ENCODE measurements at regions not wholly inside any gene's neighbourhood (a gene's known extent, or its start where the extent isn't known, plus 50 kb on each side); places are given as distances from the start of the nearest gene placed in this dataset.

DNA sequence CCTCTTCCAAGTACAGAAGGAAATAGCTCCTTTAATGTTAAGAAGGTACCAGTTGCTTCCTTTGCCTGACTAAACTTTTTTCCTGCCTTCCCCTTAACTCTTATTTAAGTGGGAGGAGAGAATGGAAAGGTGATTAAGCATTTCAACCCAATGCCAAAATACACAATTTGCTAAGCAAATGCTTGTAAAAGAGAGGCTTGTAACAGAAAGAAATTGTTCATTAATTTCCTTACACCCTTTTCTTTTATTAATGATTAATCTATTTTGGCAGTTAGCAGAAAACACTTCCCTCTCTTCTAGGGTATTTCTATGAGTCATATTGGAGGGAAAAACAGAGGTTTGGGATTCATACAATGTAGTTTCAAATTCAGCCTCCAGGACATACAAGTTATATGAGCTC is 427.6 kb upstream of the FAT3 start:
- in situ Hi-C loops (cut with MboI; ENCODE audit: low pct_unique_long_range_greater_than_20kb, low sequenced_read_pairs), result no loop called here
- DNase-seq, result no peak

DNA sequence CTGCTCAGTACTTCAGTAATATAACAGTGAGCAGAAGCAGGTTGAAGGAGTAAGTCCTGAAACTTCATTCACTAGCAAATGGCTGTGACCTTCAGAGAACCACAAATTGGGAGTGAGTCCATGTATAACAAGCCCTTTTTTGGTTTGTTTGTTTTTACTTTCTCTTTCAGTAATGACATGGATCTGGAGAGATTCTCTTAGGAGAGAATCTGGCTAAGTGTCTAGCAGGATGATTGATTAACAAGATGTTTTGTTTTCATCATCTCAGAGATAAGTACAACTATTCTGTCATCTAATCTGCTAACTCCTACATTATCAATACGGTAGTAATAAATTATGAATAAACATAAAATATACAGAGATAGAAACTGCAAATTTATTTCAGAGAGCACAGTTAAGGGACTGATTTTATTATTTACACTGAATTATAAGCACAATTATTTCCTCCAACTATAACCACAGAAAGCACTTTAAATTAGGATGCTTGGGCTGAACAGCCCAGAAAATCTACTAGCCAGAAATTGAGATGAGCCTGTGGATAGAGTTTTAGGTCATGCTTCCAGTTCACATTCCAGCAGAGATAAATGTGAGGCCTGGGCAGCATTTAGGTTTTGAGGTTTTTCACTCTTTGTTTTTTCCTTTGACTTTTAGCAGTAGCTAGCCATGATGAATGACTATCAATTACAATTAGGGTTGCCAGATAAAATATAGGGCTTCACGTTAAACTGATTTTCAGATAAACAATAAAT is 429.3 kb upstream of the FAT3 start:
- DNase-seq, result no peak
- in situ Hi-C loops (cut with MboI; ENCODE audit: low pct_unique_long_range_greater_than_20kb, low sequenced_read_pairs), result no loop called here

DNA sequence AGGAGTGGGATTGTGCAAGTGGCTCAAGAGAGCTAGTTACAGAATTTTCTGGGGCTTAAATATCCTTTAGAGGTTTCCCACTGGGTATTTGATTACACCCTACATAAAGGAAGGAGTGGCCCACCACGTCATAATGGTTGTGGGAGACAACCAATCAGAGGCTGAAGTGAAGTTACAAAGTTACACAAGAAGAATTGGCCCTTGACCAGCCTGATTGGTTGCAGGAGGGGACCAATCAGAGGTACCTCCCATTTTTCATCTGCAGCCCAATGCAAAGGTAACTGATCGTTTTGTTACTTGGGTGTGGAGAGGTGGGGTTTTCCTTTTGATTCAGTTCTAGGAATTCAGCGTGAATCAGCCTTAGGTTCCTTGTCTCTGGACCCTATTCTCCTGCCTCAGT is 430.5 kb upstream of the FAT3 start:
- in situ Hi-C loops (cut with MboI; ENCODE audit: low pct_unique_long_range_greater_than_20kb, low sequenced_read_pairs), result no loop called here
- no peak for DNase-seq

DNA sequence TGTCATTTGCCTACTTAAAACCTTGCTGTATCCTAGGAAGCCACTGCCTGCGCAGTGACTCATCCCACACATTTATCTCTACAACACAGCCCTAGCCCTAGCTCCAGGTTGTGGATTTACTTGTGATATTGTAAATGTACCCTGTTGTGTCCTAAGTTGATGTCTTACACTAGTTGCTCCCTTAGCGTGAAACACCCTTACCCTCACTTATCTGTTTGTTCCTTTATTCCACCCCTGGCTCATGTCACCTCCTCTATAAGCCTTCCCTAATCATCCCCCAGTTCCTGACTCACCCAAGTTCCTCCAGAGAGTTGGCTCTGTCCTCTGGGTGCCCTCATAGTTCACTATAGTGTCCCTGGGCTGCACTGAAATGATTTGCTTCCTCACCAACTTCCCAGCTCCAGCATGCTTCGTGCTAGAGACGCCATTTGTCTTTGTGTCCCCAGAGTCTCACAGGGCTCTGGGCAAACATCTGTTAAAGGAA is 431.8 kb upstream of the FAT3 start:
- in situ Hi-C loops (cut with MboI; ENCODE audit: low pct_unique_long_range_greater_than_20kb, low sequenced_read_pairs), result no loop called here
- no peak for DNase-seq

DNA sequence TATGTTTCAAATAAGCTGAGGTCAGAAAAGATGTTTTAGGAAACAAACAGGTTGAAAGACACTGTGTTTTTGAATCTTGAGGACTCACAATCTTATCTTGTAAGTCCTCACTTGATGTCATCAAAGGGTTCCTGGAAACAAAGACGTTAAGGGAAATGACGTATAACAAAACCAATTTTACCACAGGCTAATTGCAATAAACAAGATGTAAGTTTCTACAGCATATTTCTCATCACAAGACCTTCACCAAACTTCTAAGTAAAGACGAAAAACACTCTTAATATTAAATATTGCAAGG is 433.5 kb upstream of the FAT3 start:
- no peak for DNase-seq
- in situ Hi-C loops (cut with MboI; ENCODE audit: low pct_unique_long_range_greater_than_20kb, low sequenced_read_pairs), result no loop called here

DNA sequence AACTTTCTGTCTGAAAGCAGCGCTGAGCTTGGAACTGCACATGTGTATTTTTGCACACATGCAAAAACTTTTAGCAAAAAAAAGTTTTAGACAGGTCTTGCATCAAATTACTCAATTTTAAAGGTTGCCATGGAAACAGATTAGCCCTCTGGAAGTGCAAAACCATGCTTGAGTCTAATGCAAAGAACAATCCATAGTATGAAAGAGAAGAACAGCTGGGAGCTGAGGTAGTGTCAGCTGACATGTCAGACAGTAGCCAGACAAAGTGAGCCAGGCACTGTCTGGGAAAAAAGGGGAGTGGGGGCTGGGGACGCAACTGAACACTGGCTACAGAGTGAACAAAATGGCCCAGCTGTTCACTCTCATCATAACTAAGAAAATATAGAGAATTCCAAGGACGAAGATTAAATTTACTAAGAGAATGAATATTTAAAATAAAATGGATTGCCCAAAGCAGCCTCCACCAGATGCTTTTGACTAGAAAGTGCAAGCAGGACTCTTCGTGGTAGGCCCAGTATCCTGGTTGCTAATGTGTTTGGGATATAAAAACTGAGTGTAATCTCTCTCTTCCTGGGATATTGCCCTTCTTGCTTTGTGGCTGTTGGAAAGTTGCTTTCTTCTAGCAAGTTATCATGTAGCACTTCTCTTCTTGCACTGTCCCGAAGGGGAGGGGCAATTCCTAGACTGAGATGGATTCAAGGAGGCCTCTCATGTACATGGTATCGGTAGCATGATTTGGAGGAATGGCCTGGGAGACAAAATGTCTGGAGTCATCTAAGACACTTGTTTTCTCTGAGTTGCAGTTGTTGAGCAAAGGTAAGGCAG is 434.1 kb upstream of the FAT3 start:
- DNase-seq, result no peak

DNA sequence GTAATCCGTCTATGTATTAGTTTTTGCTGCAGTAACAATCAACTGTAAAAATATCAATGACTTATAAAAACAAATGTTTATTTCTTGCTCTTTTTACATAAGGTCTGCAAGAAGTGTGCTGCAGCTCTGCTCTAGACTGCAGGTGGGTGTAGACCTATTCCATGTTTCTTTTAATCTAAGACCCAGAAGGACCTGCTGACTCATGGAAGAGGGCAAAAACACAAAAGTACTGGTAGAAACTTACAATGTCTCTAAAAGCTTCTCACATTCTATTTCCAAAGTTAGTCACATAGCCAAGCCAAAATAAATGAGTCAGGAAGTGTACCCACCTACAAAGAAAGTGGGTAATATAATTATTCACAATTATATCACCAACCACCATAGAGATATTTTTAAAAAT is 435.9 kb upstream of the FAT3 start:
- no peak for DNase-seq
- in situ Hi-C loops (cut with MboI; ENCODE audit: low pct_unique_long_range_greater_than_20kb, low sequenced_read_pairs), result no loop called here

More for the DNA sequence above, 434.1 kb upstream of the FAT3 start:
- in situ Hi-C loops (cut with MboI; ENCODE audit: low pct_unique_long_range_greater_than_20kb, low sequenced_read_pairs), result no loop called here

DNA sequence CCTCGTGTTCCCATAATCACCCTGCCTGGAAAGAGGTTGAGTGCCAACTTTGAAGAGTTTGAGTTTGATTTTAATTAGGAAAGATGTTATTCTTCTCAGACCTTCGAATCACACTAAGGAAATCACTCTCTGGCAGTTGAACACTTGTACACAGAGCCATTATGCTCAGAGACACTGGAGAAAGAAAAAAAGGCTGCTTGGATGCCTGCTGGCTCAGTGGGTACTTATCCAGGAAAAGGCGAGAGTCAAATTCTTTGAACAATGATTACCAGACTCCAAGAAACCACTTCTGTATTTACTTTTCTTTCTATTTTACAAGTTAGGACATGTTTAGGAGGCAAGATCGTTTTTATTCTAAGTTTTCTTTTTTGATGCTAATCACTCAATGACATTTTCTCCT is 438.5 kb upstream of the FAT3 start:
- in situ Hi-C loops (cut with MboI; ENCODE audit: low pct_unique_long_range_greater_than_20kb, low sequenced_read_pairs), result no loop called here
- DNase-seq, result no peak

DNA sequence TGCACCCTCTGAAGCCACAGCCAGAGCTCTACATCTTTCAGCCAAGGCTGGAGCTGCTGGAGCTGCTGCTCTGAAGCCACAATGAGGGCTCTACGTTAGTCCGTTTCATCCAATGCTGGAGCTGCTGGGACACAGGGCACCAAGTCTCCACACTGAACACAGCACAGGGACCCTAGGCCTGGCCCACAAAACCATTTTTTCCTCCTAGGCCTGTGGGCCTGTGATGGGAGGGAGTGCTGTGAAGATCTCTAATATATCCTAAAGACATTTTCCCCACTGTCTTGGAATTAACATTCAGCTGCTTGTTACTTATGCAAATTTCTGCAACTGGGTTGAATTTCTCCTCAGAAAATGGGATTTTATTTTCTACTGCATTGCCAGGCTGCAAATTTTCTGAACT is 441.4 kb upstream of the FAT3 start:
- in situ Hi-C loops (cut with MboI; ENCODE audit: low pct_unique_long_range_greater_than_20kb, low sequenced_read_pairs), result no loop called here
- DNase-seq, result no peak

DNA sequence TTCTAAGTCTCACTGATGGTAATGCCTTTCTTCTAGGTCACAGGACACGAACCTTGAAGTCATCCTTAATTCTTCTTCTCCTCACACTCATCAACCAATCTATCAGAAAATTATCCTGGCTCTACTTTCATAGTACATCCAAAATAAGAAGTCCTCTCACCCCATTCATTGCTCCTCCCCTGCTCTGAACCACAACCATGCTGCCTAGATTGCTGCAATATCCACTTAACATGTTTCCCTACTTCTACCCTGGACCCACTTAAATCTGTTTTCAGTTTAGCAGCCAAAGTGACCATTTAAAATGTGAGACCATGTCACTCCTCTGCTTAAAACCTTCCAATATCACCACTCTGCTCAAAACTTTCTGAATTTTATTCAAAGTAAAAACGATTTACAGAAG is 445.9 kb upstream of the FAT3 start:
- DNase-seq, result no peak
- in situ Hi-C loops (cut with MboI; ENCODE audit: low pct_unique_long_range_greater_than_20kb, low sequenced_read_pairs), result no loop called here

DNA sequence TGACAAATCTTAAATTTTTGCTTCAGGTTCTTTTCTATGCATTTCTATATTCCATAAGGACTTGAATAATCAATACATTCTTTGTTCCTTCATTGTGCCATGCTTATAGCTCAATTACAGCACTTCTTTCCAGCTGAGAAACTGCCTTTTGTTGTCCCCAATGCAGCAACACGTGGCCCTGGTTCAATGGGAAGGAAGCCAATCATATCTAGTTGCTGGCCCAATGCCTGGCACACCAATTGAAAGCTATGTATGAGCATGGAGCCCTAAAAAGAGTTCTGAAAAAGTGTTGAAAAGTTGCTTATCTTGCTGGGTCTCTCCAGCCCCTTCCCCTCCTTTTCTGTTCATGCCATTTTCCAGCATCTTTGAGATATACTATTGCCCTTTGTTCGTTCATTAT is 448.0 kb upstream of the FAT3 start:
- in situ Hi-C loops (cut with MboI; ENCODE audit: low pct_unique_long_range_greater_than_20kb, low sequenced_read_pairs), result no loop called here
- DNase-seq, result no peak

DNA sequence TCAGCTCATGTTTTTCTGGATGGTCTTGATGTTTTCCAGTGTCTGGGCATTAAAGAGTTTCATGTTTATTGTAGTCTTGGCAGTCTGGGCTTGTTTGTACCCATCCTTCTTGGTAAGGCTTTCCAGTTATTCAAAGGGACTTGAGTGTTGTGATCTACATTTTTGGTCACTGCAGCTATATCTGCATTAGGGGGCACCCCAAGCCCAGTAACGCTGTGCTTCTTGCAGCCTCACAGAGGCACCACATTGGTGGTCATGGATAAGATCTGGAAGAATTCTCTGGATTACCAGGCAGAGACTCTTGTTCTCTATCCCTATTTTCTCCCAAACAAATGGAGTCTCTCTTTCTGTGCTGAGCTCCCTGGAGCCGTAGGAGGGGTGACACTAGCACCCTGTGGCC is 451.5 kb upstream of the FAT3 start:
- in situ Hi-C loops (cut with MboI; ENCODE audit: low pct_unique_long_range_greater_than_20kb, low sequenced_read_pairs), result no loop called here
- peak; percentile 3 for DNase-seq

DNA sequence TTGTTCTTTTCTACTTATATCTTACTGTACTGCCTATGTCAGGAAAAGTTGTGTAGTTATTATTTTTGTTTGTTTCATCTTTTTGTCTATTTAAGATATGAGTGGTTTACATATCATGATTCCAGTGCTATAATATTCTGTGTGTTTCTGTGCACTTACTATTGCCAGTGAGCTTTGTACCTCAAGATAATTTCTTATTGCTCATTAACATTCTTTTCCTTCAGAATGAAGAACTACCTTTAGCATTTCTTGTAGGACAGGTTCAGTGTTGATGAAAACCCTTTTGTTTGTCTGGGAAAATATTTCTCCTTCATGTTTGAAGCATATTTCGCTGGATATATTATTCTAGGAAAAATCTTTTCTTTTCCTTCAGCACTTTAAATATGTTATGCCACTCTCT is 452.7 kb upstream of the FAT3 start:
- DNase-seq, result no peak
- in situ Hi-C loops (cut with MboI; ENCODE audit: low pct_unique_long_range_greater_than_20kb, low sequenced_read_pairs), result no loop called here

DNA sequence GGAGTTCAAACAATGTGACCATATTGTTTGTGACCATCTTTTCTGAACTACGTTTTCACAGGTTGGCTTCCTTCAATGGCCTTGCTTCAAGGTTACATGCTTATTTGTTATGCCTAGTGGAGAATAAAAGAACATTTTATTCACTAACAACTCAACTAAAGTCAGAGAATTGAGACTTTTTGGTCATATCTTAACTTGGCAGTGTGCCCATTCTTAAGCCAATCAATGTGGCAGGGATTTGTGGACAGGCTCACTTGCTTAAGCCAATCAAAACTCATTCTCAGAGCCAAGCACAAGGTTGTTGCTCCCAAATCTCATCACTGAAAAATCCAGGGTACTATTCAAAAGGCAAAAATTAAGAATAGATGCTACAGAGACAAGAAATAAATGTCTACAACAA is 455.8 kb upstream of the FAT3 start:
- DNase-seq, result no peak
- in situ Hi-C loops (cut with MboI; ENCODE audit: low pct_unique_long_range_greater_than_20kb, low sequenced_read_pairs), result no loop called here

DNA sequence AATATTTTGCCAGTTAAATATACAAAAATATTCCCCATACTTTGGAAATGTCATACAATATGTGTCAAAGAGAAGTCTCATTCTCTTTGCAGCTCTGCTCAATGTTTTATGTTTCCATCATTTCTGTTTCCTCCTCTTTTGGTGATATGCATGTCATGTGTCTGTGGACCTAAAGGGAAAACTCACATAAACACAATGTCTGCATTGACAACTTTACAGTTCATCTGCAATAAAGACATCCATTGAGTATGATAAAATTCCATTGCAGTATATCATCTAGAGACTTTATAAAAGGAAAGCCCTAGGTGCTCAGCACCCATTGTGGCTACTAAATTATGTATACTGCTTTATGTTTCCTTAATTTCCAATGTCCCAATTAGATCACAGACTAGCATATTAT is 461.3 kb upstream of the FAT3 start:
- in situ Hi-C loops (cut with MboI; ENCODE audit: low pct_unique_long_range_greater_than_20kb, low sequenced_read_pairs), result no loop called here
- no peak for DNase-seq

DNA sequence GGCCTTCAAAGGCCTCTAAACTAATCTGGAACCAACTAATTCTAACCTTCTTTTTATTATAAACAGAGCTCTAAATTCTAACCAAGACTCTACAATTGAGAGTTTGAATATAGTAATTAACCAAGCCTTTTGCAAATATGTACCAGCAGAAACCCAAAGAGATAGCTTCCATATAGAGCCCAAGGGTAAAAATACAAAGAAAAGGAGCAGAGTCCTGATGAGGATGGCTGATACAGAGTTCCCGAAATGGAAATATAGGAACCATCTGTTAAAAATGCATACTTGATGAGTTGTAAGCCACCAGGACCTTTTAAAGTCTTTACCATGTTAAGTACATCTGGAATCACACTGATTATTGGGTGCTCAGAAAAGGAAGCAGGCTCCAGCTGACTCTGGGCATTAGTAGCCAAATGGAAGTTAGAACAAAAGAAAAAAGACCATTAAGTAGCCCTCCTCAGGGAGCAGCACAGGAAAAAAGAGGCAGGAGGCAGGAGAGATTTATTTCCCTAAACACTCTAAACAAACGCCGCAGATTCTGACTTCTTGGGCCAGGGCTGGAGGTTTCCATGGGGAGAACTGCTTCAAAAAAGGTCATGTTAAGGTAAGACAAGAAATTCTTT is 463.1 kb upstream of the FAT3 start:
- in situ Hi-C loops (cut with MboI; ENCODE audit: low pct_unique_long_range_greater_than_20kb, low sequenced_read_pairs), result no loop called here
- no peak for DNase-seq

DNA sequence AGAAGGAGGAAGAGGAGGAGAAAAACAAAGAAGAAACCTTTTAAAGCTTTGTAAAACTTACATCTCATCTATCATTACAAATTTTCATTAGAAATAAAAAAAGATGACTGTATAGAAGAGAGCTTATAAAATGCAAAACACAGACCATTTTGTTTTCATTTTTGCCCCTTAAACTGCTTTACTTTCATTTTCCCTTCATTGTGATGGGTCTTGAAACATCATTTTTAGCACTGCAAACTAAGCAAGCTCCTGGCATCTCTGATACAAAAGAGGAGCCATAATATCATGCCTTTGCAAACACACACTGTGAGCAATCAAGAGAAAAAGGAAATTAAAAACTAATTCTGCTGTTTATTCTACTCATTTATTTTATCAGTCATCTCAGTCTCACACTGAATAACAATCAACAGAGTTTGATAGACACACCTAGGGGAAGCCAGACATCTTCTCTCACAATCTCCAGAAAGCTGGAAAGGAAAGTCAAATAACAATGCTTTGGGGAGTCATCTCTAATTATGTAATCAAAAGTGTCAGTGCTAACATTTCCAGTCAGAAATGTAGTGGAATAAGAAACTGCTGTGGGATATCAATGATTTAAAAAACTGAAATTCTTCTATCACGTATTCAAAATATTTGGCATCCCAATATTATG is 467.7 kb upstream of the FAT3 start:
- in situ Hi-C loops (cut with MboI; ENCODE audit: low pct_unique_long_range_greater_than_20kb, low sequenced_read_pairs), result no loop called here
- no peak for DNase-seq

DNA sequence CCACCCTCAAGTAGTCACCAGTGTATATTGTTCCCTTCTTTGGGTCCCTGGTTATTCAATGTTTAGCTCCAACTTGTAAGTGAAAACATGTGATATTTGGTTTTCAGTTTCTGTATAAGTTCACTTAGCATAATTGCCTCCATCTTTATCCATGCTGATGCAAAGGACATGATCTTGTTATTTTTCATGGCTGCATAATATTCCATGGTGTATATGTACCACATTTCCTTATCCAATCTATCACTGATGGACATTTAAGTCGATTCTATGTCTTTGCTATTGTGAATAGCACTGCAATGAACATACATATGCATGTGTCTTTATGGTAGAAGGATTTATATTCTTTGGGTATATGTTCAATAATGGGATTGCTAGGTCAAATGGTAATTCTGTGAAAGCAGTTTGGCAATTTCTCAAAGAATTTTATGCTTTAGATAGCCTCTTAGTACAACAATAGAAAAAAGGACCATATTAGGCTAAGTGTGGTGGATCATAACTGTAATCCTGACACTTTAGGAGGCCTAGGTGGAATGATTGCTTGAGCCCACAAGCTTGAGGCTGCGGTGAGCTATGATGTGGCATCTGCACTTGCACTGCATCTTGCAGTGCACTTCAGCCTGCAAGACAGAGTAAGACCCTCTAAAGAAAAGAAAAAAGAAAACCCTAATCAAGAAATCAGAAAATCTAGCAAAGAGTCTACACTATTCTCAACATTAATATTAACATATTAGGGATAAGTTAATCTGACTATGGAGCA is 468.5 kb upstream of the FAT3 start:
- no peak for DNase-seq
- in situ Hi-C loops (cut with MboI; ENCODE audit: low pct_unique_long_range_greater_than_20kb, low sequenced_read_pairs), result no loop called here

DNA sequence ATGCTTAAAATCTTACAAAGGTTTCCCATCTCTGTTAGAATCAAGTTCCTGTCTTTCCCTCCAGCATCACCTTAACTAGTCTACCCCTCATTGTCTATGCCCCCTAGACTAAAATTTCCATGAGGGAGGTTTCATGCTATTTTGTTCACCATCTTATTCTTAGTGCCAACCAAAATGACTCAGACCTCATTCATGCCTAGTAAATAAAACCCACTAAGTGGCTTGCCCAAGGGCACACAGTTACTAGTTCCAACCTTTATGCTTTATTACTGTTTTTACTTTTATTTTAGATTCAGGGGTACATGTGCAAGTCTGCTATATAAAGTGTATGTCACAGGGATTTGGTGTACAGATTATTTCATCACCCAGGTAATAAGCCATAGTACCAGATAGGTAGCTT is 469.1 kb upstream of the FAT3 start:
- no peak for DNase-seq
- in situ Hi-C loops (cut with MboI; ENCODE audit: low pct_unique_long_range_greater_than_20kb, low sequenced_read_pairs), result no loop called here
